Brain microvascular endothelial cell (primary cell): ENCODE measurements at regions not wholly inside any gene's neighbourhood (a gene's known extent, or its start where the extent isn't known, plus 50 kb on each side); places are given as distances from the start of the nearest gene placed in this dataset.

ENCODE experiments used
- DNase-seq: peaks from one replicate; pipeline ENCODE4 v3.0.0-alpha.2; 2020
- H3K27ac ChIP-seq: fragments of 250-450 bp; sonication (Bioruptor Pico); 2 replicates; pipeline ENCODE4 v1.5.1; 2020; ENCODE audit warnings: mild to moderate bottlenecking, moderate library complexity
- H3K27me3 ChIP-seq: fragments of 250-450 bp; sonication (Bioruptor Pico); replicated peaks from 2 replicates; pipeline ENCODE4 v1.5.1; 2020; ENCODE audit warnings: mild to moderate bottlenecking
- H3K36me3 ChIP-seq: fragments of 250-450 bp; sonication (Bioruptor Pico); replicated peaks from 2 replicates; pipeline ENCODE4 v1.5.1; 2020; ENCODE audit warnings: mild to moderate bottlenecking
- H3K4me3 ChIP-seq: 2 replicates; pipeline ENCODE4 v1.5.1; 2011; ENCODE audit warnings: low read depth, mild to moderate bottlenecking, control low read depth, low read length, moderate library complexity
- CTCF ChIP-seq: IDR thresholded peaks from 2 replicates; pipeline ENCODE4 v1.5.1; 2011; ENCODE audit warnings: low read depth, mild to moderate bottlenecking, moderate library complexity, low read length, control low read depth, inconsistent platforms; ENCODE audit errors: missing control alignments
- in situ Hi-C: cut with HindIII; loops from 2 replicates; pipeline ENCODE4 v1.10.0; 2017; ENCODE audit warnings: low sequenced_read_pairs, low pct_ligation_motif_present

DNA sequence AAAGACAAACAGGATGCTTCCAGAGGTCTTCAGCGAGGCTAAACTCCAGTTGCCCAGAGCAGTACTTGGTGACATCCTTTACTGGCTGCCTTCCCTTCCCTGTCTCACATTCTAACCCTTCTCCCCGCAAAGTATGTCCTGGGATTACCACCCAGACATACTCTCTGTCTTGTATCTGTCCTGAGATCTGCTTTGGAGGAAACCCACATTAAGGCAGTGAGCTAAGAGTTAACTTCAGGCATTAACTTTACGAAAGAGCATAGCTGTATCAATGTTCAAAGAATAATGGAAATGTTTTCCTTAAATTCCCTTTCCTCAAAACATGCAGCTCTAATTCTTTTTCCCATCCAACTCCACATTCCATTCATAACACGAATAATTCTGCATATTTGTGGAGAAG, 385.2 kb downstream of the NPIPA8 start:
- TF ChIP-seq CTCF, result no peak
- Histone ChIP-seq H3K36me3 (no peaks in the 10 kb centered on the region), H3K27ac (no peak overlapping the region), H3K4me3 (no peak overlapping the region), H3K27me3 (no peaks in the 10 kb centered on the region)
- DNase-seq, result no peak
- in situ Hi-C loops, result no loop called here

- Histone ChIP-seq H3K27me3 (no peaks in the 10 kb centered on the region), H3K27ac (no peak overlapping the region), H3K4me3 (no peak overlapping the region), H3K36me3 (no peaks in the 10 kb centered on the region)
- in situ Hi-C loops, result no loop called here
- DNase-seq, result no peak
- TF ChIP-seq CTCF, result no peak
Measured at GRCh38 chr16:17949982-17950250, 386.6 kb downstream of the NPIPA8 start.

DNA sequence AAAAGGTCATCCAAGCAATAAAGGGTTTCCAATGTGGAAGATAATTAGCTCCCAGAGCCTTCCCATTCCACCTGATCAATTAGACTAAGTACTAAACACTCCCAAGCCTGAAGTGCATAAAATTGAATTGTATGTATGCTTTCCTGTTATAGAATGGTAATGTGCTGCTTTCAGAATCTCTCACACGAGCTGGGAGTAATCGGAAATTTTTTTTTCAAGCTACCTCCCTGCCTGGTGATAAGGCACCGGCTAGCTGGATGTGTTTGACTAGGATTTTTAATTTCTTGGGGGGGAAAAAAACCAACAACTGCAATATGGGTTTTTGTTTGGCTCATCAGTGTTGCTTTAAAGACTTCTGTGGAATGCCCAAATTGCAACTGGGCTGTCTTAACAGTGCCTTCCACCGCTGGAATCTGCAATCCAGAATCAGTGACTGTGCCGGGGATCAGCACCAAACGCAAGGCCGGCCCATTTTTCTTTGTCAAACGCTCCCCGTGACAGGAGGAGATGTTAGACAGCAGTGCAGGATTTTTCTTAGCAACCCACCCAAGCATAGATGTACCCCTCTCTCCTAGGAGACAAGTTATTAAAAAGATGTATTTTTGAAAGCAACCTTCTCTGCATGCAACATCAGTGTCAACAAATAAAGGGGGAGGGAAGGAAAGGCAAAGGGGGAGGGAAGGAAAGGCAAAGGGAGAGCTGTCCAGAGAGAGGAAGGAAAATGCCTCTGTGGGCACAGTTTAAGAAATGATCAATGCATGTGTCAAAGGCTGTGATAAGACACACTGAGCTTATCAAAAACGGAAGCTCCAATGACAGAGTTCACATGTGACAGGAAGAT, 387.2 kb downstream of the NPIPA8 start:
- TF ChIP-seq CTCF, result no peak

GRCh38 chr16:17947637-17948036, 388.9 kb downstream of the NPIPA8 start:
- DNase-seq, result no peak
- in situ Hi-C loops, result no loop called here
- TF ChIP-seq CTCF, result no peak
- Histone ChIP-seq H3K27ac (no peak overlapping the region), H3K27me3 (no peaks in the 10 kb centered on the region), H3K4me3 (no peak overlapping the region), H3K36me3 (no peaks in the 10 kb centered on the region)

More for the DNA sequence above, 387.2 kb downstream of the NPIPA8 start:
- no peaks in the 10 kb centered on the region for H3K27me3 ChIP-seq
- no peak overlapping the region for H3K4me3 ChIP-seq
- H3K36me3 ChIP-seq, result no peaks in the 10 kb centered on the region
- no peak overlapping the region for H3K27ac ChIP-seq
- no peak for DNase-seq
- in situ Hi-C loops, result no loop called here

DNA sequence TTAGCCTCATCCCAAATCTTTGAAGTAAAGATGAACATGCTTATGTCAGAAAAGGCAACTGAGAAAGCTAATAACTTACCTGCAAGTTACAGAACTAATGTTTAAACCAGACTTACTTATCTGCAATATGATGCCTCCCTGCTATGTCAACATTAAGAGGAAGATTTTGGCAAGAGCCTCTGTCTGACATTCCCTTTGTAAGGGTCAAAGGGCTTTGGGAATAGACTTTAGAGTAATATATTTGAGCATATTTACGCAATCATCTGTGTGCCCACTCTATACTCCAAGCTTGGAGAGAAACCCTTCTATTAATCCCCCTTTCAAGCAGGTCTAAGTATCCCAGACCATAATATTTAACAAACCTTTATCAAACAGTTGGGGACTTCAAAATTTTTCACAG, 389.4 kb downstream of the NPIPA8 start:
- Histone ChIP-seq H3K27me3 (no peaks in the 10 kb centered on the region), H3K27ac (no peak overlapping the region), H3K36me3 (no peaks in the 10 kb centered on the region), H3K4me3 (no peak overlapping the region)
- in situ Hi-C loops, result no loop called here
- DNase-seq, result no peak
- TF ChIP-seq CTCF, result no peak

DNA sequence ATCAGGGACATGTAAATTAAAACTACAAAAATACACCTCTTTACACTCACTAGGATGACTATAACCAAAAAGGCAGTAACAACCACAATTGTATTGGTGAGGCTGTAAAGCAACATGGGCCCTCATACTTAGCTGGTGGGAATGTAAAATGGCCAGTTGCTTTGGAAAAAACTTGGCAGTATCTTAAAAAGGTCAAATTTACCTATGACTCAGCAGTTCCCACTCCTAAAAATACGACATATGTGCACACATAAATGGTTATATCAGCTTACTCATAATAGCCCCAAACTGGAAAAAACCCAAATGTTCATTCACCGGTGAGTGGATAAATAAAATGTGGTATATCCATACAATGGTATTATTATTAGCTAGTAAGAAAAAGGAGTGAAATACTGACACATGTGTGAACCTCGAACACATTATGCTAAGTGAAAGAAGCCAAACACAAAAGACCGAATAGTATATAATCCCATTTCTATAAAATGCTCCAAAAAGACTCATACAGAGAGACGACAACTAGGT, 391.4 kb downstream of the NPIPA8 start:
- Histone ChIP-seq H3K36me3 (no peaks in the 10 kb centered on the region), H3K27me3 (no peaks in the 10 kb centered on the region), H3K4me3 (no peak overlapping the region), H3K27ac (no peak overlapping the region)
- DNase-seq, result no peak
- no peak for TF ChIP-seq CTCF
- in situ Hi-C loops, result no loop called here
